HG02970 (cell line): ENCODE measurements at regions not wholly inside any gene's neighbourhood (a gene's known extent, or its start where the extent isn't known, plus 50 kb on each side); places are given as distances from the start of the nearest gene placed in this dataset.

ENCODE experiments used
- ATAC-seq: cut with Tn5 transposase; IDR thresholded peaks from one replicate; pipeline ENCODE4 v1.9.1; 2021; ENCODE audit warnings: mild to moderate bottlenecking, moderate library complexity, moderate number of reproducible peaks; ENCODE audit not compliant: unreplicated experiment, low FRiP score

- ATAC-seq, result no peak
Observed at GRCh38 chr2:134128746-134129145, 125.1 kb upstream of the MGAT5 start.

GRCh38 chr2:134129900-134130537, 123.9 kb upstream of the MGAT5 start:
- ATAC-seq, result no peak

GRCh38 chr2:134131681-134132489, 122.0 kb upstream of the MGAT5 start:
- ATAC-seq, result no peak

- ATAC-seq, result no peak
Observed at GRCh38 chr2:134132490-134132857, 121.4 kb upstream of the MGAT5 start.

- no peak for ATAC-seq
Observed at GRCh38 chr2:134133622-134134312, 120.1 kb upstream of the MGAT5 start.

GRCh38 chr2:134134313-134134706, 119.6 kb upstream of the MGAT5 start:
- ATAC-seq, result no peak

GRCh38 chr2:134134827-134135226, 119.0 kb upstream of the MGAT5 start:
- ATAC-seq, result no peak

- no peak for ATAC-seq
Observed at GRCh38 chr2:134135793-134136192, 118.1 kb upstream of the MGAT5 start.

GRCh38 chr2:134136731-134137130, 117.1 kb upstream of the MGAT5 start:
- no peak for ATAC-seq

GRCh38 chr2:134137182-134137611, 116.7 kb upstream of the MGAT5 start:
- ATAC-seq, result no peak

- no peak for ATAC-seq
Observed at GRCh38 chr2:134138115-134138514, 115.8 kb upstream of the MGAT5 start.

- ATAC-seq, result no peak
Observed at GRCh38 chr2:134139611-134140010, 114.3 kb upstream of the MGAT5 start.

GRCh38 chr2:134140251-134140661, 113.6 kb upstream of the MGAT5 start:
- no peak for ATAC-seq

- no peak for ATAC-seq
Observed at GRCh38 chr2:134141598-134142340, 112.1 kb upstream of the MGAT5 start.

GRCh38 chr2:134142341-134142738, 111.5 kb upstream of the MGAT5 start:
- no peak for ATAC-seq

- ATAC-seq, result no peak
Observed at GRCh38 chr2:134142903-134143302, 111.0 kb upstream of the MGAT5 start.

- no peak for ATAC-seq
Observed at GRCh38 chr2:134143568-134143967, 110.3 kb upstream of the MGAT5 start.

GRCh38 chr2:134144081-134144596, 109.7 kb upstream of the MGAT5 start:
- no peak for ATAC-seq

- no peak for ATAC-seq
Observed at GRCh38 chr2:134144651-134145050, 109.2 kb upstream of the MGAT5 start.

GRCh38 chr2:134145519-134145918, 108.4 kb upstream of the MGAT5 start:
- no peak for ATAC-seq

- ATAC-seq, result no peak
Observed at GRCh38 chr2:134146161-134146560, 107.7 kb upstream of the MGAT5 start.
